DOHH2 (cell line): ENCODE measurements at regions not wholly inside any gene's neighbourhood (a gene's known extent, or its start where the extent isn't known, plus 50 kb on each side); places are given as distances from the start of the nearest gene placed in this dataset.

Experiments used
- EZH2phosphoT487 ChIP-seq: fragments of 200-600 bp; sonication (generic); IDR thresholded peaks from 2 replicates; pipeline ENCODE4 v1.6.1; 2017; ENCODE audit warnings: borderline replicate concordance, mild to moderate bottlenecking, antibody characterized with exemption, low read length, moderate library complexity, mixed read lengths
- TF ChIP-seq, protein P1 (sequence below): fragments of 200-600 bp; sonication (generic); IDR thresholded peaks from one replicate; pipeline ENCODE4 v1.5.1; 2014; ENCODE audit warnings: antibody characterized with exemption, mild to moderate bottlenecking, low read depth, low read length; ENCODE audit not compliant: poor library complexity, severe bottlenecking

DNA sequence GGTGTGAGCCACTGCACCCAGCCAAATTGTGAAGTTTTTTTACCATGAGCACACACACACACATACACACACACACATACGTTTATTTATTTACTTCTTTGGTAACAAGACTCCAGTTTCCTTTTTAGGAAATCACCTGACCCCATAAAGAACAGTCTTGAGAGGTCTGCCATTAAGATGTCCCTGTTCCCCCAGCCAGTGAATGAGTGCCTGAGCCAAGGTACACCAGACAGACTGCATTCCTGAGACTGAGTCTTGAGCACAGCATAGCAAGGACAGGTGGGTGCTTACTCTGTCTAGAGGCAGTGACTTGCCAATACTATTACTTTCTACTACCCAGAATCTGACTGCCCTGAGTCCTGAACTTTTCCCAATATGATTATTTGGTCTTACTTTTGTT lies 167.2 kb upstream of the SATB2 start:
- TF ChIP-seq, protein P1, sequence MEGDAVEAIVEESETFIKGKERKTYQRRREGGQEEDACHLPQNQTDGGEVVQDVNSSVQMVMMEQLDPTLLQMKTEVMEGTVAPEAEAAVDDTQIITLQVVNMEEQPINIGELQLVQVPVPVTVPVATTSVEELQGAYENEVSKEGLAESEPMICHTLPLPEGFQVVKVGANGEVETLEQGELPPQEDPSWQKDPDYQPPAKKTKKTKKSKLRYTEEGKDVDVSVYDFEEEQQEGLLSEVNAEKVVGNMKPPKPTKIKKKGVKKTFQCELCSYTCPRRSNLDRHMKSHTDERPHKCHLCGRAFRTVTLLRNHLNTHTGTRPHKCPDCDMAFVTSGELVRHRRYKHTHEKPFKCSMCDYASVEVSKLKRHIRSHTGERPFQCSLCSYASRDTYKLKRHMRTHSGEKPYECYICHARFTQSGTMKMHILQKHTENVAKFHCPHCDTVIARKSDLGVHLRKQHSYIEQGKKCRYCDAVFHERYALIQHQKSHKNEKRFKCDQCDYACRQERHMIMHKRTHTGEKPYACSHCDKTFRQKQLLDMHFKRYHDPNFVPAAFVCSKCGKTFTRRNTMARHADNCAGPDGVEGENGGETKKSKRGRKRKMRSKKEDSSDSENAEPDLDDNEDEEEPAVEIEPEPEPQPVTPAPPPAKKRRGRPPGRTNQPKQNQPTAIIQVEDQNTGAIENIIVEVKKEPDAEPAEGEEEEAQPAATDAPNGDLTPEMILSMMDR: no peak
- no peak for TF ChIP-seq EZH2phosphoT487
